Stimulated activated memory B cell treated with anti-CD40 and anti-IgM and Interleukin-4, amounts not matched to agents 10 μg/mL and 1 μg/mL and 100 μg/mL, for 72 hours (primary cell): ENCODE measurements at regions not wholly inside any gene's neighbourhood (a gene's known extent, or its start where the extent isn't known, plus 50 kb on each side); places are given as distances from the start of the nearest gene placed in this dataset.

Experiments used
- ATAC-seq: fragments of 150-1000 bp; cut with Tn5 transposase; 2 replicates; pipeline ENCODE4 v1.10.0; 2021
- H3K27ac Mint-ChIP-seq: one replicate; pipeline ENCODE4 v1.8.0; 2022; ENCODE audit warnings: mild to moderate bottlenecking, mixed read lengths
- H3K27me3 Mint-ChIP-seq: one replicate; pipeline ENCODE4 v1.8.0; 2022; ENCODE audit warnings: mixed read lengths
- H3K36me3 Mint-ChIP-seq: one replicate; pipeline ENCODE4 v1.8.0; 2022; ENCODE audit warnings: mixed read lengths
- H3K4me1 Mint-ChIP-seq: one replicate; pipeline ENCODE4 v1.8.0; 2022; ENCODE audit warnings: mixed read lengths
- H3K4me3 Mint-ChIP-seq: one replicate; pipeline ENCODE4 v1.8.0; 2022; ENCODE audit warnings: mild to moderate bottlenecking, moderate library complexity, mixed read lengths
- H3K9me3 Mint-ChIP-seq: one replicate; pipeline ENCODE4 v1.8.0; 2022; ENCODE audit warnings: mixed read lengths

- no peak for ATAC-seq
- Mint-ChIP-seq H3K4me1 (no peaks in the 10 kb centered on the region), H3K4me3 (no peak overlapping the region)
Measured at GRCh38 chr17:72523491-72523890, 402.7 kb downstream of the SOX9 start.

GRCh38 chr17:72525225-72526015, 404.6 kb downstream of the SOX9 start:
- no peak for ATAC-seq
- Mint-ChIP-seq H3K9me3 (no peaks in the 10 kb centered on the region), H3K36me3 (no peaks in the 10 kb centered on the region), H3K4me1 (no peaks in the 10 kb centered on the region), H3K27me3 (no peaks in the 10 kb centered on the region), H3K4me3 (no peak overlapping the region), H3K27ac (no peak overlapping the region)

More at GRCh38 chr17:72523491-72523890, 402.7 kb downstream of the SOX9 start:
- Mint-ChIP-seq H3K27ac (no peak overlapping the region), H3K9me3 (no peaks in the 10 kb centered on the region), H3K36me3 (no peaks in the 10 kb centered on the region), H3K27me3 (peaks cover 10% of the 10 kb centered on the region)

- Mint-ChIP-seq H3K4me1 (no peaks in the 10 kb centered on the region), H3K27me3 (no peaks in the 10 kb centered on the region), H3K9me3 (no peaks in the 10 kb centered on the region)
Measured at GRCh38 chr17:72526769-72527168, 405.9 kb downstream of the SOX9 start.

GRCh38 chr17:72527789-72528188, 407.0 kb downstream of the SOX9 start:
- peaks cover 2% of the 10 kb centered on the region for H3K9me3 Mint-ChIP-seq
- no peaks in the 10 kb centered on the region for H3K36me3 Mint-ChIP-seq
- no peak for ATAC-seq
- no peak overlapping the region for H3K27ac Mint-ChIP-seq
- no peaks in the 10 kb centered on the region for H3K4me1 Mint-ChIP-seq
- no peaks in the 10 kb centered on the region for H3K27me3 Mint-ChIP-seq
- no peak overlapping the region for H3K4me3 Mint-ChIP-seq

More at GRCh38 chr17:72526769-72527168, 405.9 kb downstream of the SOX9 start:
- H3K36me3 Mint-ChIP-seq: no peaks in the 10 kb centered on the region
- ATAC-seq: no peak
- H3K27ac Mint-ChIP-seq: no peak overlapping the region
- no peak overlapping the region for H3K4me3 Mint-ChIP-seq

- Mint-ChIP-seq H3K9me3 (peaks cover 2% of the 10 kb centered on the region), H3K27me3 (no peaks in the 10 kb centered on the region), H3K4me1 (no peaks in the 10 kb centered on the region), H3K36me3 (no peaks in the 10 kb centered on the region), H3K4me3 (no peak overlapping the region), H3K27ac (no peak overlapping the region)
- ATAC-seq: no peak
Measured at GRCh38 chr17:72528683-72529082, 407.9 kb downstream of the SOX9 start.

GRCh38 chr17:72529386-72529785, 408.6 kb downstream of the SOX9 start:
- ATAC-seq: no peak
- no peak overlapping the region for H3K27ac Mint-ChIP-seq
- no peaks in the 10 kb centered on the region for H3K36me3 Mint-ChIP-seq
- no peak overlapping the region for H3K4me3 Mint-ChIP-seq
- H3K9me3 Mint-ChIP-seq: peaks cover 2% of the 10 kb centered on the region
- no peaks in the 10 kb centered on the region for H3K27me3 Mint-ChIP-seq
- no peaks in the 10 kb centered on the region for H3K4me1 Mint-ChIP-seq

- H3K27me3 Mint-ChIP-seq: no peaks in the 10 kb centered on the region
Measured at GRCh38 chr17:72530454-72530853, 409.6 kb downstream of the SOX9 start.

GRCh38 chr17:72531729-72532128, 410.9 kb downstream of the SOX9 start:
- no peak for ATAC-seq
- Mint-ChIP-seq H3K9me3 (peaks cover 5% of the 10 kb centered on the region), H3K4me3 (no peak overlapping the region), H3K4me1 (no peaks in the 10 kb centered on the region), H3K27ac (no peak overlapping the region), H3K36me3 (no peaks in the 10 kb centered on the region), H3K27me3 (no peaks in the 10 kb centered on the region)

More at GRCh38 chr17:72530454-72530853, 409.6 kb downstream of the SOX9 start:
- ATAC-seq: no peak
- Mint-ChIP-seq H3K27ac (no peak overlapping the region), H3K4me1 (no peaks in the 10 kb centered on the region), H3K4me3 (no peak overlapping the region), H3K36me3 (no peaks in the 10 kb centered on the region), H3K9me3 (peaks cover 5% of the 10 kb centered on the region)

GRCh38 chr17:72534265-72534664, 413.4 kb downstream of the SOX9 start:
- Mint-ChIP-seq H3K4me1 (no peaks in the 10 kb centered on the region), H3K27me3 (peaks cover 7% of the 10 kb centered on the region), H3K9me3 (peaks cover 5% of the 10 kb centered on the region)

GRCh38 chr17:72534776-72535175, 414.0 kb downstream of the SOX9 start:
- H3K9me3 Mint-ChIP-seq: peaks cover 5% of the 10 kb centered on the region
- H3K4me3 Mint-ChIP-seq: no peak overlapping the region
- H3K27ac Mint-ChIP-seq: no peak overlapping the region
- no peak for ATAC-seq
- H3K27me3 Mint-ChIP-seq: peaks cover 12% of the 10 kb centered on the region
- no peaks in the 10 kb centered on the region for H3K36me3 Mint-ChIP-seq
- peaks cover 2% of the 10 kb centered on the region for H3K4me1 Mint-ChIP-seq

More at GRCh38 chr17:72534265-72534664, 413.4 kb downstream of the SOX9 start:
- Mint-ChIP-seq H3K36me3 (no peaks in the 10 kb centered on the region), H3K4me3 (no peak overlapping the region), H3K27ac (no peak overlapping the region)
- no peak for ATAC-seq

GRCh38 chr17:72535346-72535745, 414.5 kb downstream of the SOX9 start:
- no peak overlapping the region for H3K4me3 Mint-ChIP-seq
- peaks cover 6% of the 10 kb centered on the region for H3K4me1 Mint-ChIP-seq
- peaks cover 5% of the 10 kb centered on the region for H3K9me3 Mint-ChIP-seq
- H3K36me3 Mint-ChIP-seq: no peaks in the 10 kb centered on the region
- no peak for ATAC-seq
- no peak overlapping the region for H3K27ac Mint-ChIP-seq
- H3K27me3 Mint-ChIP-seq: peaks cover 17% of the 10 kb centered on the region

GRCh38 chr17:72535779-72536178, 415.0 kb downstream of the SOX9 start:
- no peaks in the 10 kb centered on the region for H3K36me3 Mint-ChIP-seq
- no peak overlapping the region for H3K27ac Mint-ChIP-seq
- H3K27me3 Mint-ChIP-seq: peaks cover 21% of the 10 kb centered on the region
- H3K9me3 Mint-ChIP-seq: peaks cover 5% of the 10 kb centered on the region
- ATAC-seq: no peak
- peaks cover 6% of the 10 kb centered on the region for H3K4me1 Mint-ChIP-seq
- no peak overlapping the region for H3K4me3 Mint-ChIP-seq

GRCh38 chr17:72536788-72537187, 416.0 kb downstream of the SOX9 start:
- Mint-ChIP-seq H3K9me3 (peaks cover 5% of the 10 kb centered on the region), H3K4me3 (no peak overlapping the region), H3K27ac (no peak overlapping the region), H3K4me1 (peaks cover 6% of the 10 kb centered on the region), H3K27me3 (peaks cover 31% of the 10 kb centered on the region), H3K36me3 (no peaks in the 10 kb centered on the region)
- ATAC-seq: no peak

GRCh38 chr17:72538443-72538842, 417.6 kb downstream of the SOX9 start:
- peaks cover 47% of the 10 kb centered on the region for H3K27me3 Mint-ChIP-seq

GRCh38 chr17:72538901-72539352, 418.1 kb downstream of the SOX9 start:
- Mint-ChIP-seq H3K4me1 (peaks cover 6% of the 10 kb centered on the region), H3K36me3 (no peaks in the 10 kb centered on the region), H3K27ac (no peak overlapping the region), H3K4me3 (no peak overlapping the region), H3K9me3 (peaks cover 3% of the 10 kb centered on the region), H3K27me3 (peaks cover 52% of the 10 kb centered on the region)
- ATAC-seq: no peak

More at GRCh38 chr17:72538443-72538842, 417.6 kb downstream of the SOX9 start:
- Mint-ChIP-seq H3K9me3 (peaks cover 3% of the 10 kb centered on the region), H3K4me3 (no peak overlapping the region), H3K4me1 (peaks cover 6% of the 10 kb centered on the region), H3K27ac (no peak overlapping the region), H3K36me3 (no peaks in the 10 kb centered on the region)
- ATAC-seq: no peak
